RWPE1 (cell line): ENCODE measurements at regions not wholly inside any gene's neighbourhood (a gene's known extent, or its start where the extent isn't known, plus 50 kb on each side); places are given as distances from the start of the nearest gene placed in this dataset.

Experiments
- CTCF ChIA-PET: fragments of 350-600 bp; sonication (Branson Sonifier 250); formaldehyde crosslinking; extraction: SDS; loops from one replicate; lab custom pipeline; 2021; lab: Yijun Ruan, JAX
- POLR2A ChIA-PET: fragments of 400-600 bp; formaldehyde crosslinking; extraction: SDS; loops from one replicate; lab custom pipeline; 2020; ENCODE audit warnings: antibody characterized with exemption; ENCODE audit not compliant: low non-redundant PET; lab: Yijun Ruan, JAX
- DNase-seq: peaks from one replicate; pipeline ENCODE4 v3.0.0; 2012; ENCODE audit warnings: low spot score
- H3K27ac ChIP-seq: fragments of 450-650 bp; 2 replicates; pipeline ENCODE4 v1.5.1; 2017
- TF ChIP-seq, protein P1 (sequence below): fragments of 450-650 bp; conservative IDR thresholded peaks from 2 replicates; pipeline ENCODE4 v1.5.1; 2017; ENCODE audit warnings: low read depth, mild to moderate bottlenecking

DNA sequence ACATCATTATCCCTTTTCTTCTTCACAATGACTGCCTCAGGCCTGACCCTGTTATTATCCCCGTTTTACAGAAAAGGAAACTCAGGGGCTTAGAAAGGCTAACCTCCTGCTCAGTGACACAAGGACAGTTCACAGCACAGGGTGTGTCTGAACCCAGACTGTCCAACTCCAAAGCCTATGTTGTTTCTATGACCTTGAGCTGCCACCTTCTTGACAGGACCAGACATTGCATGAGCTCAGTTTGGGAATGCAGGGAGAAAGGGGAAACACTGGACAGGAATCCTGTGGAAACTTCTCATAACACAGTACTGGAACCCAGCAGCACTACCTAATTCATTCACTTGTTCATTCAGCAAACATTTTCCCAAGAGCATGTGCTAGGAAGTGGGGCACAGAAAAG, 472.8 kb downstream of the CDK5RAP2 start:
- no peak overlapping the region for H3K27ac ChIP-seq
- CTCF ChIA-PET: no interaction called here
- TF ChIP-seq, protein P1, sequence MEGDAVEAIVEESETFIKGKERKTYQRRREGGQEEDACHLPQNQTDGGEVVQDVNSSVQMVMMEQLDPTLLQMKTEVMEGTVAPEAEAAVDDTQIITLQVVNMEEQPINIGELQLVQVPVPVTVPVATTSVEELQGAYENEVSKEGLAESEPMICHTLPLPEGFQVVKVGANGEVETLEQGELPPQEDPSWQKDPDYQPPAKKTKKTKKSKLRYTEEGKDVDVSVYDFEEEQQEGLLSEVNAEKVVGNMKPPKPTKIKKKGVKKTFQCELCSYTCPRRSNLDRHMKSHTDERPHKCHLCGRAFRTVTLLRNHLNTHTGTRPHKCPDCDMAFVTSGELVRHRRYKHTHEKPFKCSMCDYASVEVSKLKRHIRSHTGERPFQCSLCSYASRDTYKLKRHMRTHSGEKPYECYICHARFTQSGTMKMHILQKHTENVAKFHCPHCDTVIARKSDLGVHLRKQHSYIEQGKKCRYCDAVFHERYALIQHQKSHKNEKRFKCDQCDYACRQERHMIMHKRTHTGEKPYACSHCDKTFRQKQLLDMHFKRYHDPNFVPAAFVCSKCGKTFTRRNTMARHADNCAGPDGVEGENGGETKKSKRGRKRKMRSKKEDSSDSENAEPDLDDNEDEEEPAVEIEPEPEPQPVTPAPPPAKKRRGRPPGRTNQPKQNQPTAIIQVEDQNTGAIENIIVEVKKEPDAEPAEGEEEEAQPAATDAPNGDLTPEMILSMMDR: no peak
- POLR2A ChIA-PET: no interaction called here
- DNase-seq: no peak

GRCh38 chr9:120104771-120105170, 475.2 kb downstream of the CDK5RAP2 start:
- POLR2A ChIA-PET: no interaction called here
- TF ChIP-seq, protein P1: no peak
- DNase-seq: no peak
- CTCF ChIA-PET: no interaction called here
- no peak overlapping the region for H3K27ac ChIP-seq

DNA sequence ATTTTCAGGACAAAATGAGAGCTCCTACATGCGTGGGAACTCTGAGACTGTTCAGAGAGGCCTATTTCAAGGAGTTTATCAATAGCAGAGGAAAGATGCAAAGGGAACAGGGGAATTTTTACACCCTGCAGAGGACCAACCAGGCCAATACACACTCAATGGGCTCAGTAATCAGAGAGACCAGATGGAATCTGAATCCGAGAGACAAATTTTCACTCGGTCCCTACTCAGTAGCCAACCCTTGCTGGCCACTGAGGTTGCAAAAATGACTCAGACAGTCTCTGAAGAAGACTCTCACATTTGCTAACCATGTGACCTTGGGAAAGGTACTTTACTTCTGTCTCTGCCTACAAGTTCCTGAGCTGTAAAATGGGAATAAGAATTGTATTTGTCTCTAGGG, 479.4 kb downstream of the CDK5RAP2 start:
- ChIA-PET CTCF (interaction anchor here (0.6 to 1.0 kb wide), 2 partner anchors 10 to 1505 kb away, joined by 3 read pairs; no protein-coding TSS in a partner anchor), POLR2A (no interaction called here)
- no peak for DNase-seq
- H3K27ac ChIP-seq: no peak overlapping the region
- TF ChIP-seq, protein P1: no peak

GRCh38 chr9:120099065-120099464, 480.9 kb downstream of the CDK5RAP2 start:
- DNase-seq: no peak

GRCh38 chr9:120098584-120098983, 481.4 kb downstream of the CDK5RAP2 start:
- ChIA-PET CTCF (no interaction called here), POLR2A (no interaction called here)
- DNase-seq: no peak
- TF ChIP-seq, protein P1: no peak
- no peak overlapping the region for H3K27ac ChIP-seq

More at GRCh38 chr9:120099065-120099464, 480.9 kb downstream of the CDK5RAP2 start:
- H3K27ac ChIP-seq: no peak overlapping the region
- POLR2A ChIA-PET: no interaction called here
- TF ChIP-seq, protein P1: no peak
- CTCF ChIA-PET: no interaction called here

DNA sequence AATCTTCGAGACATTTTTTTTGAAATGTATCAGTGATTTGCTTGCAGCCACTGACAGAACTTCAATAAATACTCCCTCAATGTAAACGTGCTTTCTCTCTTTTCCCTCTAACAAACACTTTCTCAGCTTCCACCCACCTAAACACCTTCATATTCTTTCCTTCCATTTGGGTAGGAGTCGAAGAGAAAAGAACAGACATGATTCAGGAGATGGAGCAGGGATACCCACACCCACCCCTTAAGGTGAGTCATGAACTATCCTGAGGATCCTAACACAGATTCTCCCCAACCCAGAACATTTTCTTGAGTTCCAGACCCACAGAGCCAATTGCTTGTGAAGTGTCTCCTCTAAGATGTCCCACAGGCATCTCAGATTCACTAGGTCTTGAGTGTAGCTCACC, 488.8 kb downstream of the CDK5RAP2 start:
- ChIA-PET POLR2A (no interaction called here), CTCF (no interaction called here)
- TF ChIP-seq, protein P1: no peak
- H3K27ac ChIP-seq: no peak overlapping the region
- DNase-seq: no peak

GRCh38 chr9:120080849-120081248, 499.1 kb downstream of the CDK5RAP2 start:
- TF ChIP-seq, protein P1: no peak
- POLR2A ChIA-PET: interaction anchor here (0.6 kb wide), 1 partner anchor 66 kb away, joined by 3 read pairs; no protein-coding TSS in a partner anchor
- H3K27ac ChIP-seq: no peak overlapping the region
- DNase-seq: no peak
- CTCF ChIA-PET: no interaction called here
